ENCODE measurements at regions not wholly inside any gene's neighbourhood (a gene's known extent, or its start where the extent isn't known, plus 50 kb on each side); places are given as distances from the start of the nearest gene placed in this dataset.
"Not testable (repeated sequence)": the region's sequence is repeated elsewhere in the genome, so short reads cannot be mapped to it uniquely, and the experiment has no call there.

DNA sequence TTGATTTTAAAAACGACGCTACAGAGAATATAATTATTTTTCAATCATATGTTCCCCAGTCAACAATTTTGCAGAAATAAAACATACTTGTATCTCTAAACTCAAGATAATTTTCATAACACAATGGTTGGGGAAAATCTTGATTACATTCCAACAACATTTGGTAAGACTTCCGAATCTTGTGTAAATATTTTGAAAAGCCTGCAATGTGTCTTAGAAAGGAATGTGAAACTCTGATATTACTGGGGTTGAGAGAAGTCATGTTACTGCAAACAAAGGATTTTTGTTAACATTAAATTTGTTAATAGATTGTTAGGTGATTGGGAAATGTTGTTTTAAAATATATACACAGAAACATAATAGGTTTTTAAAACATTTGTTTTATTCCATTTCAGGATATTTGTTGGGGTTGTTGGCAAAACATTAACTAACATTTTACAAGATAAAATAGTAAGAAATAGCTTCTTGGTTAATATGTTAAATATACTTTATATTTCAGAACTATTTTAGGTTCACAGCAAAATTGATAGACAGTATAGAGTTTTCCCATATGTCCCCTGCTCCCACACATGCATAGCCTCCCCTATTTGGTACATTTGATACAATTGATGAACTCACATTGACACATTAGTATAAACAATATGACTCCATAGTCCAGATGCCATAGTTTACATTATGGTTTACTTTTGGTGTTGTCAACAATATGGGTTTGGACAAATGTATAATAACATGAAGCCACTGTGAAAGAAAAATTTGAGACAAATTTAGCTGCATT lies 218.6 kb upstream of the FAM47A start:
- Histone ChIP-seq H3K9me3 (no peaks in the 10 kb centered on the region), H3K36me3 (no peaks in the 10 kb centered on the region), H3K4me1 (no peaks in the 10 kb centered on the region), H3K27ac (no peak overlapping the region), H3K4me3 (no peak overlapping the region), H3K27me3 (no peaks in the 10 kb centered on the region)
- WGBS, 2 donors (ENCODE audit: low coverage in 1 of 2): 24 to 41% methylated on average over 3 of the region's 3 CpGs
- TF ChIP-seq POLR2AphosphoS5 (IDR thresholded peaks at IDR 0.05): no peak
- TF ChIP-seq EP300 (IDR thresholded peaks at IDR 0.05): no peak
- no peak for TF ChIP-seq POLR2A (IDR thresholded peaks at IDR 0.05)
- ATAC-seq: no peak

DNA sequence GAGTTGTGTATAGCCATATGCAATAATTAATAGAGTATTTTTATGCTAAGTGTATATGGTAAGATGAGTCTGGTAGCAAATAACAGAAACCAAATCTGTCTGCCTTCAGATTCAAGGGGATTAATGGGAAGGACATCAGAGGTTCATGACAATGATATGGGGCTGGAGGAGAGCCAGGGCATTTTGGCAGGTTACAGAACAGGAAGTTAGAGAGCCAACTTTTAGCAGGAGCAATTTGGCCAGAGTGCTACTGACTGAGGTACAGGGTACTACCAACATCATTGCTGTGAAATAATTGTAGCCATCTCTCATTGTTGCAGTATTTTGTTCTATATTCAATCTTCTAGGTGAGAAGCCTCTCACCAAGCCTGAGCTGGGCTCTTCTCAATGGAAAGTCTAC lies 210.9 kb upstream of the FAM47A start:
- Histone ChIP-seq H3K4me1 (no peaks in the 10 kb centered on the region), H3K27me3 (no peaks in the 10 kb centered on the region), H3K36me3 (no peaks in the 10 kb centered on the region), H3K27ac (no peak overlapping the region), H3K4me3 (no peak overlapping the region), H3K9me3 (no peaks in the 10 kb centered on the region)
- TF ChIP-seq, protein P1, sequence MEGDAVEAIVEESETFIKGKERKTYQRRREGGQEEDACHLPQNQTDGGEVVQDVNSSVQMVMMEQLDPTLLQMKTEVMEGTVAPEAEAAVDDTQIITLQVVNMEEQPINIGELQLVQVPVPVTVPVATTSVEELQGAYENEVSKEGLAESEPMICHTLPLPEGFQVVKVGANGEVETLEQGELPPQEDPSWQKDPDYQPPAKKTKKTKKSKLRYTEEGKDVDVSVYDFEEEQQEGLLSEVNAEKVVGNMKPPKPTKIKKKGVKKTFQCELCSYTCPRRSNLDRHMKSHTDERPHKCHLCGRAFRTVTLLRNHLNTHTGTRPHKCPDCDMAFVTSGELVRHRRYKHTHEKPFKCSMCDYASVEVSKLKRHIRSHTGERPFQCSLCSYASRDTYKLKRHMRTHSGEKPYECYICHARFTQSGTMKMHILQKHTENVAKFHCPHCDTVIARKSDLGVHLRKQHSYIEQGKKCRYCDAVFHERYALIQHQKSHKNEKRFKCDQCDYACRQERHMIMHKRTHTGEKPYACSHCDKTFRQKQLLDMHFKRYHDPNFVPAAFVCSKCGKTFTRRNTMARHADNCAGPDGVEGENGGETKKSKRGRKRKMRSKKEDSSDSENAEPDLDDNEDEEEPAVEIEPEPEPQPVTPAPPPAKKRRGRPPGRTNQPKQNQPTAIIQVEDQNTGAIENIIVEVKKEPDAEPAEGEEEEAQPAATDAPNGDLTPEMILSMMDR (IDR thresholded peaks at IDR 0.05): no peak
- TF ChIP-seq POLR2A (IDR thresholded peaks at IDR 0.05) (no peak), POLR2AphosphoS5 (IDR thresholded peaks at IDR 0.05) (no peak), EP300 (IDR thresholded peaks at IDR 0.05) (no peak)
- ATAC-seq: no peak

DNA sequence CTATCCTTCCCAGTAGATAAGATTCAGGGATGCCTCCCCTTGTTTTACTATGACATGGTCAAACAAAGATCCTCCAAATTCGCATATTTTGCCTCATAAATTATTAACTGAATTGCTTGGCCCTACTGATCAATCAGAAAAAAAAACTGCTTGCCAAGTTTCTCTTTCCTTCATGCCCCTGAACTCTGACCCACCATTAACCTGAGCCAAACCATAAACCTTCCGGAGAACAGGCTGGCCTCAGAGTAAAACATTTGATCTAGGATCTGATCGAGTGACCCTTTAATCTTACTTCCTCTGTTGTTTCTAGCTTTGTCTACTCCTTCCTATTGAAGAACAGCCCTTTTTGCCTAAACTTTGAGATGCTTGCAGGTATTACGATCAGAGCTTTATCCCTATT lies 209.7 kb upstream of the FAM47A start:
- H3K4me1 ChIP-seq: no peaks in the 10 kb centered on the region
- no peaks in the 10 kb centered on the region for H3K27me3 ChIP-seq
- no peak for ATAC-seq
- TF ChIP-seq POLR2A (IDR thresholded peaks at IDR 0.05) (no peak), POLR2AphosphoS5 (IDR thresholded peaks at IDR 0.05) (no peak), EP300 (IDR thresholded peaks at IDR 0.05) (no peak)
- TF ChIP-seq, protein P1 (IDR thresholded peaks at IDR 0.05): no peak
- H3K9me3 ChIP-seq: no peaks in the 10 kb centered on the region
- no peaks in the 10 kb centered on the region for H3K36me3 ChIP-seq
- H3K4me3 ChIP-seq: no peak overlapping the region
- WGBS, 2 donors (ENCODE audit: low coverage in 1 of 2): 76 to 80% methylated on average over 4 of the region's 4 CpGs
- no peak overlapping the region for H3K27ac ChIP-seq

DNA sequence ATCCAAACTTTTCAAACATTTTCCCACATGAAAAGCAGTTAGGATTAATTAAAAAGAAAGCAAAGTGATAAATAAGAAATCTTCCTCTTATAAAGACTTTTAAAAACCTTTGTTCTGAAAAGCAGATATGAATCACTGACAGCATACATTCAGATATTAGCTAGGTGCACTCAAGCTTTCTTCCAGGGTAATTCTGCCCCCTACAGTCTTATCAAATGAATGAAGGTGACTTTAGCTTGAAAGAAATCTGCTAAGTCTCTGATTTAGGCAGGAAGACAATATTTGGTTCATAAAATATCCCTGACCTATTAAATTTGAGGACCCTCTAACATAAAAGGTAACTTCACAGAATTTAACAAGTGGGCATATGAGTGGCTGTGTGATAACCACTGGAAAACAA lies 209.1 kb upstream of the FAM47A start:
- Histone ChIP-seq H3K27me3 (no peaks in the 10 kb centered on the region), H3K4me1 (no peaks in the 10 kb centered on the region)

DNA sequence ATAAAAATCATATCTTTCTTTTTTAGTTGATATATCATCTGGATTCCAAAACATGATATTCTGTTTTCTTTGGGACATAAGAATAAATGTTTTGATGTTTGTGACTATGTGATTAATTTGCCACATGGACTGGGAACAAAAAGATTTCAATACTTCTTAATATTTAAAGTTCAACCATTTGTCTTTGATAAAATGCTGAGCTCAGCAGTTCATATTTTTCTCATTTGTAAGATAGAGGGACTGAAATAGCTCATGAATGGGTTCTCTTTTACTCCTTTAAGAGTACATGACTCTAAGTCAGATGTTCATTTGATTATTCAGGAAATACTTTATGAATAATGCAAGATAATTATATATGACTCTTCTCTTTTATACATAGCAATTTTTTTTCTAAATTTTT lies 205.9 kb upstream of the FAM47A start:
- H3K4me3 ChIP-seq: no peak overlapping the region
- no peaks in the 10 kb centered on the region for H3K36me3 ChIP-seq
- no peaks in the 10 kb centered on the region for H3K9me3 ChIP-seq
- H3K27me3 ChIP-seq: no peaks in the 10 kb centered on the region
- no peaks in the 10 kb centered on the region for H3K4me1 ChIP-seq
- no peak overlapping the region for H3K27ac ChIP-seq
- ATAC-seq: no peak
- no peak for TF ChIP-seq POLR2AphosphoS5 (IDR thresholded peaks at IDR 0.05)
- TF ChIP-seq, protein P1 (IDR thresholded peaks at IDR 0.05): no peak
- no peak for TF ChIP-seq POLR2A (IDR thresholded peaks at IDR 0.05)
- TF ChIP-seq EP300 (IDR thresholded peaks at IDR 0.05): no peak

More for the DNA sequence above, 209.1 kb upstream of the FAM47A start:
- Histone ChIP-seq H3K4me3 (no peak overlapping the region), H3K27ac (no peak overlapping the region), H3K9me3 (no peaks in the 10 kb centered on the region), H3K36me3 (no peaks in the 10 kb centered on the region)
- ATAC-seq: no peak
- TF ChIP-seq POLR2AphosphoS5 (IDR thresholded peaks at IDR 0.05): no peak
- TF ChIP-seq, protein P1 (IDR thresholded peaks at IDR 0.05): no peak
- TF ChIP-seq POLR2A (IDR thresholded peaks at IDR 0.05): no peak
- no peak for TF ChIP-seq EP300 (IDR thresholded peaks at IDR 0.05)

GRCh38 chrX:34335376-34335775 lies 203.3 kb upstream of the FAM47A start:
- H3K36me3 ChIP-seq, H3K9me3 ChIP-seq, H3K4me3 ChIP-seq, H3K27ac ChIP-seq, H3K27me3 ChIP-seq, ATAC-seq, H3K4me1 ChIP-seq: not testable (repeated sequence)
- WGBS, 2 donors (ENCODE audit: low coverage in 1 of 2): 67% methylated on average over 1 of the region's 2 CpGs; no CpG with 5 or more reads in 1 of the 2 donors
